ENCODE measurements at regions not wholly inside any gene's neighbourhood (a gene's known extent, or its start where the extent isn't known, plus 50 kb on each side); places are given as distances from the start of the nearest gene placed in this dataset.

GRCh38 chr12:75960954-75961661 lies 70.5 kb downstream of the PHLDA1 start:
- no peak overlapping the region for H3K4me3 ChIP-seq (ENCODE audit: low read depth, low read length)
- no peak for TF ChIP-seq CTCF (conservative IDR thresholded peaks at IDR 0.05; ENCODE audit: low read depth, low read length)
- DNase-seq (ENCODE audit: low read depth): no peak

DNA sequence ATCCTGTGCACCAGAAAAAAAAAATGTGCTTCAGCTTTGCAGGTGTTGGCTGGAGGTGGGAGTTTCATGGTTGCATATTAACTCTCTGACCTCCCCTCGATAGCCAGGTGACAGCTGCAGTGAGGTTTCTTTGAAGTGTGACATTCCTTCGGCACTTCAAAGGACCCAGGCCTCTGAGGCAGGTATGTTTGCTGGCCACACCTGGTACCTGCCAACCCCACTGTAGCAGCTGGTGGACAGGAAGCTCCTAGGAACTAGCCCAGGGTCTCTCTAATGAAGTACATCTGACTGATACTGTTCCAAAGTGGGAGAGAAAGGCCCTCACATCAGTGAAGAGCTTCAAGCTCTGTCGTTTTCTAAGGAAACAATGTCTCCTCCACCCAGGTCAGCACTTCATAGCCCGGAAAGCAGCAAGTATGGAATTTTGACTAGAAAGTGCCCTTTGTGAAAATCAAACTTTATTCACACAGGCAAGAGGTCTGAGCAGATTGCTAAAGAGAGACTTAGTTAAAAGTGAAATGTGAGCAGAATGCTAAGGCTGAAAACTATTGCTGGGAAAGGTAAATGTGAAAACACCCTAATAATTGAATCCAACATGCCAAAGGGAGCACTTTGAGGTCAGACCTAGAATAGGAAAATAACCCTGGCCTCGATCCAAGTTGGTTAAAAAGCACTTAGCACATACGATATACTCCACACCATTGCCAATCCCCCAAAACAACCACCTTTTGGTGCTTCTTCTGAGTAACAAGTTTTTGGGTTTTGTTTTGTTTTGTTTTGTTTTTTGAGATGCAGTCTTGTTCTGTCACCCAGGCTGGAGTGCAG lies 71.3 kb downstream of the PHLDA1 start:
- no peak for DNase-seq (ENCODE audit: low read depth)
- no peak overlapping the region for H3K4me3 ChIP-seq (ENCODE audit: low read depth, low read length)
- no peak for TF ChIP-seq CTCF (conservative IDR thresholded peaks at IDR 0.05; ENCODE audit: low read depth, low read length)

GRCh38 chr12:75959506-75959905 lies 72.1 kb downstream of the PHLDA1 start:
- no peak overlapping the region for H3K4me3 ChIP-seq (ENCODE audit: low read depth, low read length)
- no peak for TF ChIP-seq CTCF (conservative IDR thresholded peaks at IDR 0.05; ENCODE audit: low read depth, low read length)
- DNase-seq (ENCODE audit: low read depth): no peak

DNA sequence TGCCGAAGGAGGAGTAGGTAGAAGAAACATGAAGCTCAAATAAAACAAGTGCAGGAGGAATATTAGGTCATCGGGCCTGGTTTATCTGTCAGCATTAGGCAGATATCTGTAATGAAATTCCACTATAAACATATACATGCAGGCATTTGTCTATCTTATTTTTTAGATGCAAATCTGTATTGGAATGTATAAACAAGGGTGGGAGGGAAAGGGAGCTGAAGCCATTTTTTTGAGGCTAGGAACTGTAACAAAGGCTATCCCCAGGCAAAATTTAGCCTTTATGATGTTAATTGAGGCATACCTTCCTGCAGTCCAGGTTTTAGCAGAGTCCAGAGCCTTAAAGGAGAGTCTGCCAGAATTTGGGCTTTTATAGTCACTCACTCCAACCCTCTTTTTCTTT lies 72.5 kb downstream of the PHLDA1 start:
- TF ChIP-seq CTCF (conservative IDR thresholded peaks at IDR 0.05; ENCODE audit: low read depth, low read length): no peak
- no peak overlapping the region for H3K4me3 ChIP-seq (ENCODE audit: low read depth, low read length)
- no peak for DNase-seq (ENCODE audit: low read depth)

DNA sequence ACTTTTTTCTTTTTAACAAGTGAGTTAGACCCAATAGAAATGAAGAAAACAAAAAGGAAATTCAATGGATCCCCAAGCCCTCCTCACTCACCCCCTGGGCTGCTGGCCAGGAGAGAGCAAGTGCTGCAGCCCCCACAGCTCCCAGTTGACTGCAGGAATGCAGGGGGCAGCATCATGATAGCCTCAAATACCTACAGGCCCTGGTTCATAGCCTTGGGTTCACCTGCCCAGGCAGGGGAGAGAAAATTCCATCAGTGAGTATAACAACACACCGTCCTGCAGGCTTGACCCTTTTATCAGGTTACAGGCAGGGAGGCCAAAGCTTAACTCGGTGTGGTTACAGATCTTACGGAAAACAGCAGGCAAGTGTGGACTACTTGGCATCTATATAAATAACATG lies 76.3 kb downstream of the PHLDA1 start:
- no peak for DNase-seq (ENCODE audit: low read depth)
- H3K4me3 ChIP-seq (ENCODE audit: low read depth, low read length): no peak overlapping the region
- TF ChIP-seq CTCF (conservative IDR thresholded peaks at IDR 0.05; ENCODE audit: low read depth, low read length): no peak

GRCh38 chr12:75954749-75955148 lies 76.8 kb downstream of the PHLDA1 start:
- DNase-seq (ENCODE audit: low read depth): no peak
- no peak for TF ChIP-seq CTCF (conservative IDR thresholded peaks at IDR 0.05; ENCODE audit: low read depth, low read length)
- H3K4me3 ChIP-seq (ENCODE audit: low read depth, low read length): no peak overlapping the region
